Heart right ventricle (tissue), 16 donors: ENCODE measurements at regions not wholly inside any gene's neighbourhood (a gene's known extent, or its start where the extent isn't known, plus 50 kb on each side); places are given as distances from the start of the nearest gene placed in this dataset.

Experiments used
- ATAC-seq, 8 donors: fragments of 200-7000 bp; cut with Tn5 transposase; one replicate each; pipeline ENCODE4 v1.9.1; 2020; ENCODE audit warnings: mild to moderate bottlenecking in 8 of 8, moderate library complexity in 8 of 8, moderate number of reproducible peaks in 1 of 8
- DNase-seq, 2 donors: peaks; one replicate each; pipeline ENCODE4 v3.0.0-alpha.2; 2020
- H3K27ac ChIP-seq, 10 donors: fragments of 200-600 bp; sonication (generic) in 2 of 10; one replicate each; pipeline versions ENCODE4 v1.5.0 to v1.8.0; 2020 to 2022; ENCODE audit warnings: mild to moderate bottlenecking in 3 of 10
- H3K27me3 ChIP-seq, 7 donors: fragments of 200-600 bp; one replicate each; pipeline ENCODE4 v1.8.0; 2021 to 2022; ENCODE audit warnings: mild to moderate bottlenecking in 2 of 7
- H3K36me3 ChIP-seq, 9 donors: fragments of 200-600 bp; sonication (generic) in 1 of 9; one replicate each; pipeline versions ENCODE4 v1.5.0 to v1.8.0; 2020 to 2022; ENCODE audit warnings: mild to moderate bottlenecking in 2 of 9
- H3K4me1 ChIP-seq, 9 donors: fragments of 200-600 bp; sonication (generic) in 1 of 9; one replicate each; pipeline versions ENCODE4 v1.5.0 to v1.8.0; 2020 to 2022; ENCODE audit warnings: mild to moderate bottlenecking in 4 of 9
- H3K4me3 ChIP-seq, 10 donors: fragments of 200-600 bp; sonication (generic) in 2 of 10; one replicate each; pipeline versions ENCODE4 v1.5.0 to v1.8.0; 2020 to 2022; ENCODE audit warnings: mild to moderate bottlenecking in 7 of 10, moderate library complexity in 2 of 10
- H3K9me3 ChIP-seq, 11 donors: fragments of 200-600 bp in 10 of 11; sonication (generic) in 2 of 11; one replicate each; pipeline versions ENCODE4 v1.5.0 to v1.8.0; 2013 to 2022; ENCODE audit warnings: mild to moderate bottlenecking in 2 of 11, control low read depth in 1 of 11, moderate library complexity in 1 of 11
- CTCF ChIP-seq, 9 donors: fragments of 200-600 bp; sonication (generic) in 2 of 9; IDR thresholded peaks; one replicate each; pipeline versions ENCODE4 v1.5.0 to v1.8.0; 2021 to 2022; ENCODE audit warnings: antibody characterized with exemption in 9 of 9, mild to moderate bottlenecking in 5 of 9, moderate library complexity in 1 of 9
- WGBS, 2 donors: extraction: QIAGEN DNeasy Blood & Tissue Kit; methylation state at CpG; one replicate each; pipeline ENCODE4 v1.1.7; 2013; ENCODE audit warnings: inconsistent platforms in 1 of 2; 5-methylcytosine and 5-hydroxymethylcytosine counted together
- intact Hi-C, 10 donors: fragments of 100-400 bp; cut with DNase I; formaldehyde crosslinking; loops; one replicate each; pipeline versions ENCODE4 v1.11.1 to v1.14.2; 2022
- donor health status: Arrhythmogenic right ventricular cardiomyopathy.
- donor health status: ischemic (EF 13 %, LVEDD 7.1; RV severe dilation, severe dysfunction).
- donor health status: healthy with polysubstance abuse.
- donor health status: DM: no; HTN: yes; CAD: no.
- donor health status: DM: no; HTN: no; CAD: no.
- donor health status: ischemic (EF 25% LVEDD 6.9; RV normal size, moderate dysfunction).
- donor health status: ischemic (EF 25% LVEDD 5.7; RV mildly dilated, moderate dysfunction).
- donor health status: healthy.
- donor health status: DM: yes; HTN: yes; CAD: no.
- donor health status: Ischemic cardiomyopathy.
- donor health status: ischemic (EF 35%, LVEDD 5.7; RV mildly dilated, moderate dysfunction).
- donor health status: nonischemic (EF 11% LVEDD 7.7; RV severe dilation, severe dysfunction).
- donor health status: DM: yes; HTN: yes; CAD: no.
- donor health status: PGD.
- donor health status: ischemic (EF 29% LVEDD 5.4; RV normal size, mild dysfunction).
- donor health status: nonischemic (EF 23%, LVEDD 6.1; RV moderate dilation, normal function).

- WGBS, 2 donors = 75 to 80% methylated on average over 14 of the region's 14 CpGs
- ATAC-seq (no peak), DNase-seq (no peak)
- no peaks in the 10 kb centered on the region for H3K4me1 ChIP-seq
- TF ChIP-seq CTCF (IDR thresholded peaks at IDR 0.05) = no peak
- peaks cover 0 to 8% (median 0%) of the 10 kb centered on the region in 7 donors for H3K27me3 ChIP-seq
- H3K4me3 ChIP-seq = no peak overlapping the region
- no peak overlapping the region for H3K27ac ChIP-seq
- intact Hi-C loops = no loop called here
- H3K9me3 ChIP-seq = no peaks in the 10 kb centered on the region
- H3K36me3 ChIP-seq = no peaks in the 10 kb centered on the region
These were observed 123.2 kb downstream of the RTP5 start for GRCh38 chr2:241992753-241993152.

- 94 to 96% methylated on average over 12 to 16 of the region's 16 CpGs for WGBS, 2 donors
- intact Hi-C loops = no loop called here
- Histone ChIP-seq H3K27me3 (peaks cover 0 to 16% (median 0%) of the 10 kb centered on the region in 7 donors), H3K4me3 (no peak overlapping the region), H3K4me1 (no peaks in the 10 kb centered on the region), H3K27ac (no peak overlapping the region), H3K9me3 (no peaks in the 10 kb centered on the region), H3K36me3 (no peaks in the 10 kb centered on the region)
- no peak for TF ChIP-seq CTCF (IDR thresholded peaks at IDR 0.05)
- ATAC-seq = no peak
- DNase-seq = no peak
These were observed 124.0 kb downstream of the RTP5 start for GRCh38 chr2:241993386-241994005.

GRCh38 chr2:241994086-241994485, 124.6 kb downstream of the RTP5 start:
- no peak for ATAC-seq

GRCh38 chr2:241994556-241995213, 125.2 kb downstream of the RTP5 start:
- intact Hi-C loops = no loop called here
- no peak for ATAC-seq
- H3K4me3 ChIP-seq = no peak overlapping the region
- no peak for TF ChIP-seq CTCF (IDR thresholded peaks at IDR 0.05)
- DNase-seq = no peak
- H3K27me3 ChIP-seq = peaks cover 0 to 28% (median 0%) of the 10 kb centered on the region in 7 donors
- no peaks in the 10 kb centered on the region for H3K4me1 ChIP-seq
- H3K36me3 ChIP-seq = no peaks in the 10 kb centered on the region
- no peaks in the 10 kb centered on the region for H3K9me3 ChIP-seq
- WGBS, 2 donors = 85 to 86% methylated on average over 9 of the region's 9 CpGs
- H3K27ac ChIP-seq = no peak overlapping the region

More at GRCh38 chr2:241994086-241994485, 124.6 kb downstream of the RTP5 start:
- TF ChIP-seq CTCF (IDR thresholded peaks at IDR 0.05) = no peak
- Histone ChIP-seq H3K4me3 (no peak overlapping the region), H3K27ac (no peak overlapping the region), H3K36me3 (no peaks in the 10 kb centered on the region), H3K27me3 (peaks cover 0 to 22% (median 0%) of the 10 kb centered on the region in 7 donors), H3K4me1 (no peaks in the 10 kb centered on the region), H3K9me3 (no peaks in the 10 kb centered on the region)
- intact Hi-C loops = no loop called here
- DNase-seq = no peak
- 94% methylated on average over 12 of the region's 12 CpGs for WGBS, 2 donors
